SK-N-SH (cell line): ENCODE measurements at regions not wholly inside any gene's neighbourhood (a gene's known extent, or its start where the extent isn't known, plus 50 kb on each side); places are given as distances from the start of the nearest gene placed in this dataset.

Experiments used
- CTCF ChIA-PET: fragments of 300-600, 350-600 bp; formaldehyde crosslinking; extraction: SDS; loops from one replicate; lab custom pipeline; 2021; lab: Yijun Ruan, JAX
- POLR2A ChIA-PET: fragments of 350-600 bp; sonication (Branson Sonifier 250); formaldehyde crosslinking; extraction: SDS; loops from one replicate; lab custom pipeline; 2020; ENCODE audit warnings: antibody characterized with exemption, inconsistent platforms; lab: Yijun Ruan, JAX
- DNase-seq: peaks from one replicate; pipeline ENCODE4 v3.0.0; 2012
- H2AFZ ChIP-seq: fragments of 200-600 bp; sonication (generic); 2 replicates; pipeline ENCODE4 v1.8.1; 2016; ENCODE audit warnings: antibody characterized with exemption, mild to moderate bottlenecking, low read depth
- H3F3A ChIP-seq: fragments of 200-600 bp; sonication (generic); replicated peaks from 2 replicates; pipeline ENCODE3; 2016; ENCODE audit warnings: antibody characterized with exemption, mild to moderate bottlenecking; ENCODE audit not compliant: insufficient read depth
- H3K27ac ChIP-seq, 2 experiments: fragments of 200-500 bp in 1 of 2; fragments of 200-600 bp in 1 of 2; sonication (Bioruptor generic) in 1 of 2; sonication (generic), shearing (Covaris generic) in 1 of 2; 2 replicates each; pipeline versions ENCODE4 v1.5.1 to v1.6.1; 2014 to 2016; ENCODE audit warnings: low read depth in 2 of 2, inconsistent platforms in 1 of 2, low read length in 1 of 2, mild to moderate bottlenecking in 1 of 2, mixed read lengths in 1 of 2
- H3K27me3 ChIP-seq: fragments of 200-600 bp; sonication (generic), shearing (Covaris generic); 2 replicates; pipeline ENCODE4 v1.6.1; 2016; ENCODE audit warnings: mixed run types; ENCODE audit not compliant: insufficient read depth
- H3K36me3 ChIP-seq, 2 experiments: fragments of 200-500 bp in 1 of 2; fragments of 200-600 bp in 1 of 2; sonication (Bioruptor generic) in 1 of 2; sonication (generic) in 1 of 2; replicated peaks in 1 of 2; 2 replicates each; pipeline versions ENCODE3 to v1.5.1; 2014 to 2016; ENCODE audit warnings: low read length in 1 of 2, mild to moderate bottlenecking in 1 of 2; ENCODE audit not compliant: insufficient read depth in 2 of 2, control insufficient read depth in 1 of 2
- H3K4me1 ChIP-seq, 2 experiments: fragments of 200-500 bp in 1 of 2; fragments of 200-600 bp in 1 of 2; sonication (Bioruptor generic) in 1 of 2; sonication (generic), shearing (Covaris generic) in 1 of 2; 2 replicates each; pipeline versions ENCODE4 v1.5.1 to v1.6.1; 2014 to 2016; ENCODE audit warnings: low read depth in 1 of 2, low read length in 1 of 2, mixed run types in 1 of 2; ENCODE audit not compliant: insufficient read depth in 2 of 2, control insufficient read depth in 1 of 2
- H3K4me2 ChIP-seq: fragments of 200-600 bp; sonication (generic), shearing (Covaris generic); 2 replicates; pipeline ENCODE4 v1.6.1; 2017; ENCODE audit warnings: mixed run types
- H3K4me3 ChIP-seq, 2 experiments: fragments of 200-500 bp in 1 of 2; fragments of 200-600 bp in 1 of 2; sonication (Bioruptor generic) in 1 of 2; sonication (generic), shearing (Covaris generic) in 1 of 2; 2 replicates each; pipeline versions ENCODE4 v1.5.1 to v1.8.1; 2014 to 2016; ENCODE audit warnings: low read depth in 2 of 2, inconsistent platforms in 1 of 2, low read length in 1 of 2, mild to moderate bottlenecking in 1 of 2, mixed read lengths in 1 of 2, moderate library complexity in 1 of 2
- H3K79me2 ChIP-seq: fragments of 200-600 bp; sonication (generic); 2 replicates; pipeline ENCODE4 v1.8.1; 2017; ENCODE audit warnings: mild to moderate bottlenecking; ENCODE audit not compliant: insufficient read depth
- H3K9ac ChIP-seq: fragments of 200-600 bp; sonication (generic); 2 replicates; pipeline ENCODE4 v1.6.1; 2017; ENCODE audit warnings: mixed run types
- H3K9me2 ChIP-seq: fragments of 200-600 bp; sonication (generic); 2 replicates; pipeline ENCODE4 v1.6.1; 2017; ENCODE audit warnings: mixed run types
- H3K9me3 ChIP-seq: fragments of 200-600 bp; sonication (generic); 2 replicates; pipeline ENCODE4 v1.6.1; 2017; ENCODE audit warnings: mixed run types, mild to moderate bottlenecking, moderate library complexity
- H4K20me1 ChIP-seq: fragments of 200-600 bp; sonication (generic); 2 replicates; pipeline ENCODE4 v1.6.1; 2017; ENCODE audit warnings: mild to moderate bottlenecking, mixed run types; ENCODE audit not compliant: insufficient read depth
- EP300 ChIP-seq, 2 experiments: IDR thresholded peaks; 2 replicates each; pipeline versions ENCODE4 v1.4.0 to v1.6.1; 2012; ENCODE audit warnings: borderline replicate concordance in 1 of 2, low read depth in 1 of 2, low read length in 1 of 2
- EZH2phosphoT487 ChIP-seq: fragments of 200-600 bp; sonication (generic); IDR thresholded peaks from 2 replicates; pipeline ENCODE4 v1.6.1; 2017; ENCODE audit warnings: low read depth, mixed run types, mild to moderate bottlenecking, antibody characterized with exemption, moderate library complexity, borderline replicate concordance
- FOXM1 ChIP-seq: IDR thresholded peaks from 2 replicates; pipeline ENCODE4 v1.4.0; 2012; ENCODE audit warnings: low read depth, mild to moderate bottlenecking
- GATA2 ChIP-seq: sonication (generic); formaldehyde crosslinking; IDR thresholded peaks from 2 replicates; pipeline ENCODE4 v1.5.0; 2020; ENCODE audit warnings: mild to moderate bottlenecking, missing genetic modification reagents
- MEF2A ChIP-seq: IDR thresholded peaks from 2 replicates; pipeline ENCODE4 v1.4.0; 2012; ENCODE audit warnings: low read depth, borderline replicate concordance
- MXI1 ChIP-seq: IDR thresholded peaks from 2 replicates; pipeline ENCODE4 v1.6.1; 2012; ENCODE audit warnings: mild to moderate bottlenecking, low read depth, low read length, improper control_type of control experiment
- NRF1 ChIP-seq: IDR thresholded peaks from 2 replicates; pipeline ENCODE4 v1.6.1; 2012; ENCODE audit warnings: low read depth, mild to moderate bottlenecking, low read length
- POLR2AphosphoS5 ChIP-seq: IDR thresholded peaks from 2 replicates; pipeline ENCODE4 v1.6.1; 2012; ENCODE audit warnings: low read depth, low read length
- RCOR1 ChIP-seq: fragments of 150-350 bp; IDR thresholded peaks from 2 replicates; pipeline ENCODE4 v1.6.1; 2017; ENCODE audit warnings: antibody characterized with exemption, low read length
- RFX5 ChIP-seq: IDR thresholded peaks from 2 replicates; pipeline ENCODE4 v1.6.1; 2012; ENCODE audit warnings: mild to moderate bottlenecking, improper control_type of control experiment, low read length
- SIN3A ChIP-seq: IDR thresholded peaks from 2 replicates; pipeline ENCODE4 v1.6.1; 2012; ENCODE audit warnings: low read depth, mild to moderate bottlenecking, low read length, moderate library complexity, borderline replicate concordance
- SMC3 ChIP-seq: IDR thresholded peaks from 2 replicates; pipeline ENCODE4 v1.6.1; 2012; ENCODE audit warnings: low read depth, low read length, improper control_type of control experiment
- WGBS: methylation state at CpG from one replicate; pipeline ENCODE4 v1.1.6; 2017; ENCODE audit warnings: low lambda C conversion rate; 5-methylcytosine and 5-hydroxymethylcytosine counted together
- TF ChIP-seq, protein P1 (sequence below): IDR thresholded peaks from 2 replicates; pipeline ENCODE4 v1.6.1; 2012; ENCODE audit warnings: mild to moderate bottlenecking, low read depth, low read length, moderate library complexity
- TF ChIP-seq, protein P2 (sequence below): IDR thresholded peaks from 2 replicates; pipeline ENCODE4 v1.4.0; 2012; ENCODE audit warnings: low read depth, borderline replicate concordance

GRCh38 chr20:48524582-48524981 is 303.2 kb downstream of the PREX1 start:
- Histone ChIP-seq H3K9me2 (no peaks in the 10 kb centered on the region), H2AFZ (no peak overlapping the region), H3K4me2 (no peak overlapping the region), H3K9ac (no peak overlapping the region), H3K9me3 (no peaks in the 10 kb centered on the region), H3K4me3 (no peak overlapping the region), H3K4me1 (peaks cover 0 to 5% of the 10 kb centered on the region in 2 experiments; a peak in 1 of 4 replicates), H4K20me1 (no peaks in the 10 kb centered on the region), H3F3A (no peaks in the 10 kb centered on the region), H3K27me3 (no peaks in the 10 kb centered on the region), H3K27ac (no peak overlapping the region), H3K36me3 (no peaks in the 10 kb centered on the region), H3K79me2 (no peaks in the 10 kb centered on the region)
- TF ChIP-seq POLR2AphosphoS5 (no peak), SIN3A (no peak), RCOR1 (no peak), RFX5 (no peak), EZH2phosphoT487 (no peak), NRF1 (no peak), MXI1 (no peak), FOXM1 (no peak), GATA2 (no peak), SMC3 (no peak)
- TF ChIP-seq, protein P1, sequence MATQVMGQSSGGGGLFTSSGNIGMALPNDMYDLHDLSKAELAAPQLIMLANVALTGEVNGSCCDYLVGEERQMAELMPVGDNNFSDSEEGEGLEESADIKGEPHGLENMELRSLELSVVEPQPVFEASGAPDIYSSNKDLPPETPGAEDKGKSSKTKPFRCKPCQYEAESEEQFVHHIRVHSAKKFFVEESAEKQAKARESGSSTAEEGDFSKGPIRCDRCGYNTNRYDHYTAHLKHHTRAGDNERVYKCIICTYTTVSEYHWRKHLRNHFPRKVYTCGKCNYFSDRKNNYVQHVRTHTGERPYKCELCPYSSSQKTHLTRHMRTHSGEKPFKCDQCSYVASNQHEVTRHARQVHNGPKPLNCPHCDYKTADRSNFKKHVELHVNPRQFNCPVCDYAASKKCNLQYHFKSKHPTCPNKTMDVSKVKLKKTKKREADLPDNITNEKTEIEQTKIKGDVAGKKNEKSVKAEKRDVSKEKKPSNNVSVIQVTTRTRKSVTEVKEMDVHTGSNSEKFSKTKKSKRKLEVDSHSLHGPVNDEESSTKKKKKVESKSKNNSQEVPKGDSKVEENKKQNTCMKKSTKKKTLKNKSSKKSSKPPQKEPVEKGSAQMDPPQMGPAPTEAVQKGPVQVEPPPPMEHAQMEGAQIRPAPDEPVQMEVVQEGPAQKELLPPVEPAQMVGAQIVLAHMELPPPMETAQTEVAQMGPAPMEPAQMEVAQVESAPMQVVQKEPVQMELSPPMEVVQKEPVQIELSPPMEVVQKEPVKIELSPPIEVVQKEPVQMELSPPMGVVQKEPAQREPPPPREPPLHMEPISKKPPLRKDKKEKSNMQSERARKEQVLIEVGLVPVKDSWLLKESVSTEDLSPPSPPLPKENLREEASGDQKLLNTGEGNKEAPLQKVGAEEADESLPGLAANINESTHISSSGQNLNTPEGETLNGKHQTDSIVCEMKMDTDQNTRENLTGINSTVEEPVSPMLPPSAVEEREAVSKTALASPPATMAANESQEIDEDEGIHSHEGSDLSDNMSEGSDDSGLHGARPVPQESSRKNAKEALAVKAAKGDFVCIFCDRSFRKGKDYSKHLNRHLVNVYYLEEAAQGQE: no peak
- ChIA-PET CTCF (interaction anchor here (1.0 to 1.8 kb wide), 4 partner anchors 12 to 846 kb away, joined by 3 to 7 read pairs (median 5); no protein-coding TSS in a partner anchor), POLR2A (no interaction called here)
- DNase-seq: no peak
- 44% methylated on average over 4 of the region's 5 CpGs for WGBS

GRCh38 chr20:48523191-48523995 is 304.4 kb downstream of the PREX1 start:
- Histone ChIP-seq H3K9me2 (no peaks in the 10 kb centered on the region), H3K36me3 (no peaks in the 10 kb centered on the region)
- WGBS: 41% methylated on average over 6 of the region's 6 CpGs
- TF ChIP-seq, protein P2, sequence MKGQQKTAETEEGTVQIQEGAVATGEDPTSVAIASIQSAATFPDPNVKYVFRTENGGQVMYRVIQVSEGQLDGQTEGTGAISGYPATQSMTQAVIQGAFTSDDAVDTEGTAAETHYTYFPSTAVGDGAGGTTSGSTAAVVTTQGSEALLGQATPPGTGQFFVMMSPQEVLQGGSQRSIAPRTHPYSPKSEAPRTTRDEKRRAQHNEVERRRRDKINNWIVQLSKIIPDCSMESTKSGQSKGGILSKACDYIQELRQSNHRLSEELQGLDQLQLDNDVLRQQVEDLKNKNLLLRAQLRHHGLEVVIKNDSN: 0 out of 2 replicates have a peak, but pooled peaks have one; percentile 16
- TF ChIP-seq MEF2A (no peak; the same call in 1 of the 2 replicates), RCOR1 (0 out of 2 replicates have a peak, but pooled peaks have one; percentile 29), EP300 (IDR thresholded peaks at IDR 0.05; ENCODE audit: borderline replicate concordance in 1 of 2, low read depth in 1 of 2, low read length in 1 of 2) (no peak), NRF1 (no peak)
- TF ChIP-seq, protein P1: peak; percentile 98
- TF ChIP-seq, all 33 proteins: peak for 3
- Histone ChIP-seq H3K9me3 (no peaks in the 10 kb centered on the region), H3K79me2 (no peaks in the 10 kb centered on the region), H3F3A (no peaks in the 10 kb centered on the region), H3K27ac (no peak overlapping the region), H2AFZ (no peak overlapping the region), H3K4me2 (no peak overlapping the region), H3K27me3 (no peaks in the 10 kb centered on the region), H4K20me1 (no peaks in the 10 kb centered on the region), H3K9ac (no peak overlapping the region), H3K4me3 (no peak overlapping the region), H3K4me1 (peaks cover 0 to 5% of the 10 kb centered on the region in 2 experiments; a peak in 1 of 4 replicates)
- DNase-seq: peak; percentile 39
- ChIA-PET POLR2A (no interaction called here), CTCF (no interaction called here)
